ENCODE measurements at regions not wholly inside any gene's neighbourhood (a gene's known extent, or its start where the extent isn't known, plus 50 kb on each side); places are given as distances from the start of the nearest gene placed in this dataset.

DNA sequence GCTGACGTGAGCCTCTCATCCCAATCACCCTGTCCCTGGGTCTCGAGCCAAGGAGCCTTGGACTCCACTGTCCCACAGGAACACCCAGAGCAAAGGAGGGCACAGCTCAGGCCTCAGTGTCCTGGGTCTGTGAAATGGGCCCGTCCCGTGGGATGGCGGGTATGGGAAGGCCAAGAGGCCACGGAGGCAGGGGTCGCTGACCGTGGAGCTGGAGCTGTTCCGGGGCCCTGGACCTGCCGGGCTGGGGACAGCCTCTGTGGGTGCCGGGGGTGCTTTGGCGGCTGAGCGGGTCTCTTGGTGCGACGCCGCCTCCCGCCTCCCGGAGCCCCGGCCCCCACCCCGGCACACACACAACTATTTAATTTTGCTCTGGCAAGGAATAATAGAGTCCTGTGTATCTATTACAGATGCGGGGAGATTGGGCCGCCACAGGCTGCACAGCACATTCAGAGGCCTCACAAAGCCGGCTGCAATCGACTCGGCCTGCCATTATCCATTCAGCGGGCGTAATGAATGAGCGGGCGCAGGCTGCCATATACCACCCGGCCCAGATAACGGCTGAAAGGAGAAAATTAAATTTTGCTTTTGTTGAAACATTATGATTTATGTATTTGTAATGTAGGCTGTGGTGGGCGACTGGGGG, 83.9 kb upstream of the NKX1-1 start:
- no peak overlapping the region for H3K27ac ChIP-seq
- no peak overlapping the region for H3K4me3 ChIP-seq

DNA sequence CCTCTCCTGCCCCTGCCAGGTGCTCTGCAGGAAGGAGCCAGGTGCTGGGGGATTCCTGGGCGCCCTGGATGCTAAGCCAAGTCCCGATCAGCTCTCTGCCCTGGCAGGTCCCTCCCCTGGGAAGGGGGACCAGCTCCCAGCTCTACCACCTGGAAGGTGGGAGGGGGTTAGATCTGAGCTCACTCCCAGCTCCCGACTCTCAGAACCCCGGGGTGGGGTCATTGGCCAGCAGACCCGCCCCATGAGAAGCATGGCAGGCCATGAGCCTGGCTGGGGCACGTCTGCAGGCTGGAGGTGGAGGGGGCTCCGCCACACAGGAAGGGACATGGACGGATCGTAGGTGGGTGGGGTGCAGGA, 83.4 kb upstream of the NKX1-1 start:
- Histone ChIP-seq H3K27ac (no peak overlapping the region), H3K4me3 (no peak overlapping the region)

DNA sequence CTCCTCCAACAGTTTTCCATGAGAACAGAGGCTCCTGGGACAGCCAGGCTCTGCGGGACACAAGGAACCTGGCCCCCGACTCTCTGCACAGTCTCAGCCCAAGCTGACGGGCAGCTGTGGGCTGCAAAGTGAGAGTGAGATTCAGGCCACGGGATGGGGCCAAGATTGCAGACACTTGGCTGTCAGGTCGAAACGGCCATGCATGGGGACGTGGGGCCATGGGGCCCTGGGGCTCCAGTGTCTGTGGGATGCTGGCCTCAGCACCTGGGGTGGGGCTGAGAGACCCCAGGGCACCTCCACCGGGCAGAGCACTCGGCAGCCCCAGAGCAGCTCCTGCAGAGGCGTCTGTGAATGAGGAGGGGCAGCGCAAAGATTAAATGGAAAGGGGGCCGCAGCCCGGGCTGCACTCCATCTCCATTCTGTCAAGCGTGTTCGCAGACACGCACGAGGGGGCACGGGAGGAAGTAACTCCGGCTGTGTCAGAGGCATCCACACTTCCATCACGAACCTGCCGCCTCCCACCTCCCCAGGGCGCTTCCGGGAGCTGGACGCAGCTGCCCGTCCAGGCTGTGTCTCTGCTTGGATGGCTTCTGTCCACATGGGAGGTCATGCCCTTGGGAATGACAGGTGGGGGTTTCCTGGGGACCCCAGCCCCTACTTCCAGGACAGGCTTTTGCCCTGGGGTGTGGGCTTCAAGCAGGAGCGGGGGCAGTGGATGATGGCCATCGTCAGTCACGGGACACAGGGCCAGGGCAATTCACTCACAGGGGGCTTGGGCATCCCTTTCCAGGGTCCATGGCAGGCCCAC, 82.8 kb upstream of the NKX1-1 start:
- Histone ChIP-seq H3K27ac (no peak overlapping the region), H3K4me3 (no peak overlapping the region)

- Histone ChIP-seq H3K4me3 (no peak overlapping the region), H3K27ac (no peak overlapping the region)
Measured at GRCh38 chr4:1488357-1488756, 82.1 kb upstream of the NKX1-1 start.

DNA sequence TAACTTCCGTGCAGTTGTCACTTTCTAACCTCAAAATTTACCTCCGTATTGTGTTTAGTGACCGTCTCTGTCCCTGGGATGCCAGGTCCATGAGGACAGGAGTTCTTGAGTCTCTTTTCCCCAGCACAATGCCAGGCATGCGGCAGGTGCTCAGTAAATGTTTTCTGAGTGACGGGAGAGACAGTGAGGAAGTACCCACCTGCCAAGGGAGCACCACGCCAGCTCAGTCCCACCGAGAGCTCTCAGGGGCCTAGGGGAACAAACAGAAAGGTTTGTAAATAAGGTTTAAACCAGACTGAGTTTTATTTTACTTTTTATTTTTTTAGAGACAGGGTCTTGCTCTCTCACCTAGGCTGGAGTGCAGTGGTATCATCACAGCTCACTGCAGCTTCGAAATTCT, 81.5 kb upstream of the NKX1-1 start:
- Histone ChIP-seq H3K4me3 (no peak overlapping the region), H3K27ac (no peak overlapping the region)

- Histone ChIP-seq H3K4me3 (no peak overlapping the region), H3K27ac (no peak overlapping the region)
Measured at GRCh38 chr4:1487106-1487505, 80.9 kb upstream of the NKX1-1 start.

DNA sequence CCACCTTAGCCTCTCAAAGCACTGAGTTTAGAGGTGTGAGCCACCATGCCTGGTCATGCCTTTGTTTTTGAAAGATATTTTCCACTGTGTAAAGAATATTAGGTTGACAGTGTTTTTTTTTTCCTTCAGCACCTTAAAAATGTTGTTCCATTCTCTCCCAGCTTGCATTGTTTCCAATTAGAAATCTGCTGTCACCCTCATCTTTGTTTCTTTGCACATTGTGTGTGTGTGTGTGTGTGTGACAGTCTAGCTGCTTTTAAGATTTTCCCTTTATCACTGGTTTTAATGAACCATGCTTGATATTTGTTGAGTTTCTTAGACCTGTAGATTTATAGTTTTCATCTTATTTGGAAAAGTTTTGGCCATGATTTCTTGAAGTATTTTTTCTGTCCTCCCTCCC, 79.0 kb upstream of the NKX1-1 start:
- Histone ChIP-seq H3K4me3 (no peak overlapping the region), H3K27ac (no peak overlapping the region)

DNA sequence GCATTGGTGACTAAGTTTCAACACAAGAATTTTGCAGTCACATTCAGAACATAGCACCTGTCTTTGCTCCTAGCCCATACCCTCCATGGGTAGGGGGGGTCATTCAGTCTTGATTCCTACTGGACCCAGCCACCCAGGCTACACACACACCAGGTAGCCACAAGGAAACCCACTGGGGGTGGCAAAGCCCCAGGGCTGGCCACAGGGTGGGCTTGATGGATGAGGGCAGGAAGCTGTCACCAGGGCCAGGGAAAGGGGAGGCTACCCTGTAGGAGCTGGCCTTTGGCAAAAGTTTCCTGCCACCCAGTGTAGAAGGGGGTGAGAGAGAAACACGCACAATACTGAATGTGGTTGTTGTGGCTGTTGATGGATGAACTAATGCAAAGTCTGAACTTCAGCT, 74.5 kb upstream of the NKX1-1 start:
- Histone ChIP-seq H3K4me3 (no peak overlapping the region), H3K27ac (no peak overlapping the region)

DNA sequence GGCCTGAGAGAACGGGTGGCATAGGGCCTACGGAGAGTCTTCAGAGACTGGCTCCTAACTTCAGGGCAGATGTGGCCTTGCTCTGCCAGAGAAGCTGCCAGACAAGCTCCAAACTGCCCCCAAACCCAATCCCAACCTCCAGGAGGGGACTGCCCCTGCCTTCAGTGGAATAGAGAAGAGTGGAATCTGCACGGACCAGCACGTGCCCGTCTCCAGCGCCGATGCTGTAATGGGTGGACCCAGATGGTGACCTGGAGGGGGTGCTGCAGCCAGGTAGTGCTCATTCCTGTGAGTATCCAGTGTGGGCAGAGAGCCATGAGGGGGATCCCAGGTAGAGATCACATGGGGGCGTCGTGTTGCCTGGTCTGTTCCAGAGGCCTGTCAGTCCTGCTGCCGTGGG, 73.2 kb upstream of the NKX1-1 start:
- no peak overlapping the region for H3K4me3 ChIP-seq
- H3K27ac ChIP-seq = no peak overlapping the region

GRCh38 chr4:1478766-1479355, 72.6 kb upstream of the NKX1-1 start:
- Histone ChIP-seq H3K27ac (no peak overlapping the region), H3K4me3 (no peak overlapping the region)

DNA sequence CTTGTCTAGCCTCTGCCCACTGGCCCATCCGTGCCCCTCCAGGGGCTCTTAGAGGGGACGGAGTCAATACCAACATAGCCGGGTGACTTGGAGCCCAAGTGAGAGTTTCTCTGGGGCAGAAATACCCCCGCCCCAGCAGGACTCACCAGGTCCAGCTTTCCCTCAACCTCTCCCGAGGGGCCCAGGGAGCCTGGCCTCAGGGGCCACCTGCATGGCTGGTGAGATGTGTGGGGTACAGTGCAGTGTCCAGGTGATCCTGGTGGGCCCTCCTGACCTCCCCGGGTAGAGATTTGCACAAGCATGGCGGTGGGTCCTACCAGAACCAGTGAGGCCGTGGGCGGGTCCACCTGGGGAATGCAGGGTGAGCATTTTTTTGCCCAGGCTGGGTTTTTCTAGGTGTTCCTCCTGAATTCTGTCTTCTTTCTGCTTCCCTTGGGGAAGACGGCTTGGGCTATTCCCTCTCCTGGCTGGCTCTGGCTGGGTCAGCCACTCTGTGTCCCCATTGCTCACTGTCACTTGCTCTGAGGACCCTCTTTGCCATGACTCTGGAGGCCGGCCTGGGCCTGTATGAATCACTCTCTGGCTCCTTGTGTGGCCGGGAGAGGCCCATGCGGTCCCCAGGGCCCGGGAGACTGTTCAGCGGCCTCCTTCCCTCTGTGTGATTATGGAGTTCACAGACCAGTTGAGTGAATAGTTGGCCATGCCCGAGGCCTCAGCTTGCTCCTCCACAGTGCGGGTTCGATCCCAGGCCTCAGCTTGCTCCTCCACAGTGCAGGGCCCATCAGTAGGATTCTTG, 71.0 kb upstream of the NKX1-1 start:
- no peak overlapping the region for H3K27ac ChIP-seq
- H3K4me3 ChIP-seq = no peak overlapping the region

GRCh38 chr4:1476140-1476513, 69.9 kb upstream of the NKX1-1 start:
- no peak overlapping the region for H3K4me3 ChIP-seq
- H3K27ac ChIP-seq = no peak overlapping the region

- no peak overlapping the region for H3K4me3 ChIP-seq
- H3K27ac ChIP-seq = no peak overlapping the region
Measured at GRCh38 chr4:1475277-1476139, 69.3 kb upstream of the NKX1-1 start.

- Histone ChIP-seq H3K27ac (no peak overlapping the region), H3K4me3 (no peak overlapping the region)
Measured at GRCh38 chr4:1474126-1475090, 68.2 kb upstream of the NKX1-1 start.

- H3K27ac ChIP-seq = no peak overlapping the region
- no peak overlapping the region for H3K4me3 ChIP-seq
Measured at GRCh38 chr4:1473718-1474117, 67.5 kb upstream of the NKX1-1 start.

DNA sequence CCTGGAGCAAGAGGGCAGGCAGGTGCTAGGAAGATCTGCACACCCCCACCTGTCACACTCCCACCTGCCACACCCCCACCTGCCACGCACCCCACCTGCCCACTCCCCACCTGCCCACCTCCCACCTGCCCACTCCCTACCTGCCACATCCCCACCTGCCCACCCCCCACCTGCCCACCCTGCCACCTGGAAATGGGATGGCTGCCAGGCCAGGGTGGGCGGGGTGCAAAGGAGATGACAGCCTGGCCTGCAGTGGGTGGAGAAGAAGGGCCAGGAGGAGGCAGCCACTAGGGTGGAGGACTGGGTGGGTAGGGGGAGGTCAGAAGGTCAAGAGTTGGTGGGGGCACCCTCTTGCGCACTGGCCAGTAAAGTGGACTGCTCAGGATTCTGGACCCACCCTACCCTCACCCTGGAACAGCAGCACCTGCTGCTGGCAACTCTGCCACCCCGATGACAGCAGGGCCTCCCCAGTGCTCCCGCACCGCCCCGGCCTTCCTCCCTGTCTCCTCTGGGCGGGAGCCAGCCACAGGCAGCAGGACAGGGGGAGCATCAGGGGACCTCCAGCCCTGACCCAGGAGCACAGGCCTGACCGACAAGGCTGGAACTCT, 66.8 kb upstream of the NKX1-1 start:
- H3K27ac ChIP-seq = no peak overlapping the region
- H3K4me3 ChIP-seq = no peak overlapping the region

DNA sequence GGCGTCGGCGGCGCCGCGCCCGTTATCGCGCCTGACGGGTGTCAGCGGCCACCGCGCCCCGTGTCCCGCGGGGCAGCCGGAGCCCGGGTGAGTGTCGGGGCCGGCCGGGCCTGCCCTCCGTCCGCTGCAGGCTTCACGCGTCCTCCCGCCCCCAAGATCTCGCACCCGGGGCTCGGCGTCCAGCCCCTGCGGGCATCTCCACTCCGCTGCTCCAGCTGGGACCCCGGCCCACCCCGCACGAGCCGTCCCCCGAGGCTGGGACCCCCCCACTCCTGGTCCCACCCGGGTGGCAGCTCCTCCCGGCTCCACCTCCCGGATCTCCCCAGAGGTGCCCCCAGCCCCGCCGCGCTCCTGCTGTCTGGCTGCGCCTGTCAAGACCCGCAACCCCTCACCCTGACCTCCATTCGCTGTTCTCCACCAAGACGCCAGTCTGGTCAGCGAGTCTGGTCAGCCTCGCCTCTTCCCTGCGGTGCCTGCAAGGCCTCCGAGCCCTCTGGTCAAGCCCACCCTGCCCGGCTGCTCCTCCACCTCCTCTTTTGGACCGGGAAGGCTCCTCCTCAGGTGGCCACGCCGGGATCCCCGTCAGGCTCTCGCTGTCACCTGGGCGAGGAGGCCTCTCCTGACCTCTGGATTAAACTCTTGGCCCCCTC, 66.0 kb upstream of the NKX1-1 start:
- H3K27ac ChIP-seq = no peak overlapping the region
- no peak overlapping the region for H3K4me3 ChIP-seq
